K562 (cell line): ENCODE measurements at regions not wholly inside any gene's neighbourhood (a gene's known extent, or its start where the extent isn't known, plus 50 kb on each side); places are given as distances from the start of the nearest gene placed in this dataset.

ENCODE experiments used
- ATAC-seq: fragments of 200-7000 bp; cut with Tn5 transposase; 3 replicates; pipeline ENCODE4 v1.9.1; 2020; ENCODE audit warnings: moderate library complexity
- BruUV-seq: library from RNA; stranded (reverse); fragments of 400-500 nt; replicated peaks from 2 replicates; lab custom pipeline; 2021; lab: Mats Ljungman, UMichigan
- CTCF ChIA-PET: fragments of 300-600 bp; formaldehyde crosslinking; extraction: SDS; loops from one replicate; lab custom pipeline; 2021; ENCODE audit warnings: low intra/inter-chr PET ratio; lab: Yijun Ruan, JAX
- POLR2A ChIA-PET: fragments of 300-600, 350-650 bp; sonication (Branson Sonifier 250); formaldehyde crosslinking; extraction: SDS; loops from one replicate; lab custom pipeline; 2021; ENCODE audit warnings: antibody characterized with exemption, inconsistent platforms; lab: Yijun Ruan, JAX
- DNase-seq, 4 experiments: peaks; one replicate each; pipeline versions ENCODE4 v3.0.0 to v3.0.0-alpha.2; 2011 to 2018; ENCODE audit warnings: low spot score in 3 of 4, mixed read lengths in 3 of 4; ENCODE audit errors: extremely low read depth in 1 of 4
- FAIRE-seq: peaks from 2 replicates; lab custom pipeline; 2011; peaks lifted over from hg19 to GRCh38; lab: Jason Lieb, UNC
- H2AFZ ChIP-seq: 2 replicates; pipeline ENCODE4 v1.6.0; 2011; ENCODE audit warnings: low read depth, low read length, control low read depth, inconsistent platforms
- H3K27ac ChIP-seq: fragments of 200-600 bp; 3 replicates; pipeline ENCODE4 v1.8.0; 2011; ENCODE audit warnings: low read depth, mild to moderate bottlenecking, control low read depth, inconsistent platforms, low read length, moderate library complexity, mixed read lengths; ENCODE audit errors: extremely low read depth
- H3K27me3 ChIP-seq, 2 experiments: fragments of 300-600 bp in 1 of 2; 2 replicates in 1 of 2; 3 replicates in 1 of 2; pipeline versions ENCODE4 v1.6.0 to v1.8.0; 2011; ENCODE audit warnings: inconsistent platforms in 2 of 2, low read length in 2 of 2, mild to moderate bottlenecking in 1 of 2, mixed read lengths in 1 of 2, moderate library complexity in 1 of 2; ENCODE audit not compliant: control insufficient read depth in 2 of 2, insufficient read depth in 2 of 2
- H3K36me3 ChIP-seq: fragments of 300-600 bp; 3 replicates; pipeline ENCODE4 v1.8.0; 2011; ENCODE audit warnings: mild to moderate bottlenecking, low read length, inconsistent platforms; ENCODE audit not compliant: control insufficient read depth, insufficient read depth
- H3K4me1 ChIP-seq, 2 experiments: fragments of 200-600 bp in 1 of 2; replicated peaks in 1 of 2; 2 replicates in 1 of 2; 3 replicates in 1 of 2; pipeline versions ENCODE4 v1.5.1 to v1.8.0; 2011; ENCODE audit warnings: inconsistent platforms in 2 of 2, low read length in 2 of 2, mild to moderate bottlenecking in 1 of 2, mixed read lengths in 1 of 2, moderate library complexity in 1 of 2; ENCODE audit not compliant: control insufficient read depth in 2 of 2, insufficient read depth in 2 of 2
- H3K4me2 ChIP-seq: 2 replicates; pipeline ENCODE4 v1.6.1; 2011; ENCODE audit warnings: low read length, control low read depth, inconsistent platforms, mixed read lengths; ENCODE audit not compliant: insufficient read depth
- H3K4me3 ChIP-seq: fragments of 200-600 bp; sonication (generic), shearing (Covaris generic); 2 replicates; pipeline ENCODE4 v1.5.1; 2016; ENCODE audit warnings: control low read depth, inconsistent platforms
- H3K79me2 ChIP-seq: fragments of 200-600 bp; 3 replicates; pipeline ENCODE4 v1.8.0; 2011; ENCODE audit warnings: low read length, inconsistent platforms; ENCODE audit not compliant: control insufficient read depth, insufficient read depth
- H3K9ac ChIP-seq, 2 experiments: 2 replicates each; pipeline versions ENCODE4 v1.6.0 to v1.6.1; 2011; ENCODE audit warnings: low read depth in 2 of 2, low read length in 2 of 2, control low read depth in 1 of 2, inconsistent platforms in 1 of 2, mild to moderate bottlenecking in 1 of 2, mixed read lengths in 1 of 2; ENCODE audit not compliant: insufficient read depth in 1 of 2
- H3K9me1 ChIP-seq: one replicate; pipeline ENCODE4 v1.6.0; 2011; ENCODE audit warnings: inconsistent platforms, mild to moderate bottlenecking, low read length, moderate library complexity; ENCODE audit not compliant: control insufficient read depth, insufficient read depth
- H3K9me3 ChIP-seq: replicated peaks from 2 replicates; pipeline ENCODE4 v1.5.1; 2011; ENCODE audit warnings: low read depth, low read length, inconsistent platforms; ENCODE audit not compliant: control insufficient read depth, insufficient read depth
- H4K20me1 ChIP-seq: replicated peaks from 2 replicates; pipeline ENCODE4 v1.6.1; 2011; ENCODE audit warnings: low read length, inconsistent platforms, mixed read lengths; ENCODE audit not compliant: control insufficient read depth, insufficient read depth
- ARID3A ChIP-seq: IDR thresholded peaks from 2 replicates; pipeline ENCODE4 v1.6.1; 2012; ENCODE audit warnings: low read depth, low read length, improper control_type of control experiment, borderline replicate concordance
- CXXC5 ChIP-seq: fragments of 250-450 bp; sonication (Bioruptor Pico); IDR thresholded peaks from 2 replicates; pipeline ENCODE4 v1.8.0; 2022; ENCODE audit warnings: inconsistent platforms, mild to moderate bottlenecking, moderate library complexity
- JUND ChIP-seq, 2 experiments: IDR thresholded peaks; 2 replicates in 1 of 2; 3 replicates in 1 of 2; pipeline ENCODE4 v1.6.1; 2011; ENCODE audit warnings: borderline replicate concordance in 2 of 2, low read depth in 2 of 2, low read length in 2 of 2, improper control_type of control experiment in 1 of 2, missing biosample characterization in 1 of 2, missing genetic modification characterization in 1 of 2, missing genetic modification reagents in 1 of 2
- NELFE ChIP-seq: IDR thresholded peaks from 2 replicates; pipeline ENCODE4 v1.6.1; 2011; ENCODE audit warnings: mild to moderate bottlenecking; ENCODE audit not compliant: insufficient read depth, insufficient read length
- SMAD3 ChIP-seq: fragments of 450-650 bp; formaldehyde crosslinking; conservative IDR thresholded peaks from 2 replicates; pipeline ENCODE4 v1.4.0; 2020; ENCODE audit warnings: mild to moderate bottlenecking
- SMARCE1 ChIP-seq: fragments of 450-650 bp; IDR thresholded peaks from 2 replicates; pipeline ENCODE4 v1.7.1; 2016; ENCODE audit warnings: mild to moderate bottlenecking
- ZNF408 ChIP-seq: fragments of 250-450 bp; sonication (Bioruptor Pico); IDR thresholded peaks from 2 replicates; pipeline ENCODE4 v1.4.0; 2020; ENCODE audit warnings: low read depth, mild to moderate bottlenecking, moderate library complexity
- ZNF586 ChIP-seq: fragments of 450-650 bp; formaldehyde crosslinking; conservative IDR thresholded peaks from 2 replicates; pipeline ENCODE4 v1.4.0; 2020; ENCODE audit warnings: mild to moderate bottlenecking, moderate library complexity
- WGBS: fragments of 100-300 bp; shearing (Covaris generic); methylation state at CpG from one replicate; pipeline ENCODE4 v1.1.6; 2016; ENCODE audit warnings: low coverage, mixed read lengths; ENCODE audit not compliant: insufficient coverage; ENCODE audit errors: missing lambda C conversion rate; 5-methylcytosine and 5-hydroxymethylcytosine counted together
- in situ Hi-C: fragments of 300-500 bp; cut with MboI; formaldehyde crosslinking; loops from 4 replicates; pipeline ENCODE4 v1.15.0; 2018; ENCODE audit warnings: inconsistent platforms, mixed read lengths
- intact Hi-C: fragments of 100-400 bp; cut with micrococcal nuclease; formaldehyde crosslinking; loops from 2 replicates; pipeline ENCODE4 v1.14.2; 2022

DNA sequence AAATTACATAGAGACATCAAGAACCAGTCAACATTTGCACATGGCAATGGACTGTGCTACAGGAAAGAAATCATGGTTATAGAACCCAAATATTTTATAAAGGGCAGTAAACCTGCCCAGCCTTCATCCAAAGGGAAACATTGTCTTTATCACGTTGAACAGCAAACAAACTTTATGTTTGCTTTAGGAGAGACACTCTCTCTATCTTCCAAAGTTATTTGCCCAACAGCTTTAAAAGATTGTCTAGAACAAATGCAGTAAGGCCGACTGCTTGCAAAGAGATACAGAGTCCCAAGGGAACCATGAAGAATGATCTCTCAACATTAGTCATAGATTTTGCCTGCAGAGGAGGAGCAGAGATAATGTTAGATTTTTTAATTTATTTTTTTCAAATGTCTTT, 1323.5 kb upstream of the SLC10A2 start:
- CTCF ChIA-PET = no interaction called here
- intact Hi-C loops = no loop called here
- 0% methylated on average over 2 of the region's 2 CpGs for WGBS

More for the DNA sequence above, 1323.5 kb upstream of the SLC10A2 start:
- in situ Hi-C loops = no loop called here
- H3K9me3 ChIP-seq = no peaks in the 10 kb centered on the region
- no peak overlapping the region for H3K27ac ChIP-seq
- ATAC-seq (no peak), DNase-seq (no peak), FAIRE-seq (no peak)
- no peaks in the 10 kb centered on the region for H4K20me1 ChIP-seq
- BruUV-seq = no TSS peak
- H2AFZ ChIP-seq = no peak overlapping the region
- POLR2A ChIA-PET = no interaction called here
- TF ChIP-seq ARID3A (no peak), NELFE (no peak), SMAD3 (CRISPR knock-in tag) (no peak), ZNF586 (CRISPR knock-in tag) (no peak), JUND (IDR thresholded peaks at IDR 0.05; ENCODE audit: borderline replicate concordance, low read depth, low read length) (no peak), JUND (tag; IDR thresholded peaks at IDR 0.05; ENCODE audit: borderline replicate concordance, low read depth, low read length) (no peak), ZNF408 (CRISPR knock-in tag) (no peak), SMARCE1 (no peak), CXXC5 (CRISPR knock-in tag) (no peak)
- no peaks in the 10 kb centered on the region for H3K27me3 ChIP-seq
- H3K9me1 ChIP-seq = no peaks in the 10 kb centered on the region
- H3K4me1 ChIP-seq = no peaks in the 10 kb centered on the region
- H3K4me2 ChIP-seq = no peak overlapping the region
- H3K79me2 ChIP-seq = no peaks in the 10 kb centered on the region
- H3K36me3 ChIP-seq = no peaks in the 10 kb centered on the region
- no peak overlapping the region for H3K9ac ChIP-seq
- H3K4me3 ChIP-seq = no peak overlapping the region
